ENCODE measurements at regions not wholly inside any gene's neighbourhood (a gene's known extent, or its start where the extent isn't known, plus 50 kb on each side); places are given as distances from the start of the nearest gene placed in this dataset.

- no peak for TF ChIP-seq ZMIZ1 (IDR thresholded peaks at IDR 0.05; ENCODE audit: low read depth in 2 of 2, low read length in 2 of 2)
Observed at GRCh38 chr1:40922969-40923368, 56.5 kb upstream of the CTPS1 start (continued).

- ChIA-PET CTCF (ENCODE audit: low intra/inter-chr PET ratio) (no interaction called here), POLR2A (interaction anchor here (0.7 to 1.8 kb wide), 4 partner anchors 9 to 102 kb away, joined by 3 to 6 read pairs (median 5); no protein-coding TSS in a partner anchor)
- Histone ChIP-seq H3K4me3 (no peak overlapping the region), H3K36me3 (ENCODE audit: control insufficient read depth, insufficient read depth, low read length) (no peaks in the 10 kb centered on the region), H3K9me1 (ENCODE audit: control insufficient read depth, insufficient read depth, low read length) (no peaks in the 10 kb centered on the region), H3K9me3 (replicated peaks; ENCODE audit: control insufficient read depth, insufficient read depth, low read depth, low read length) (no peaks in the 10 kb centered on the region), H3K79me2 (ENCODE audit: control insufficient read depth, insufficient read depth, low read length) (no peaks in the 10 kb centered on the region), H2AFZ (ENCODE audit: low read depth, low read length) (no peak overlapping the region), H3K27me3 (ENCODE audit: control insufficient read depth in 2 of 2, insufficient read depth in 2 of 2, low read length in 2 of 2) (peaks cover 5 to 9% of the 10 kb centered on the region in 2 experiments; a peak in 3 of 5 replicates), H3K4me1 (replicated peaks in 1 of 2; ENCODE audit: control insufficient read depth in 2 of 2, insufficient read depth in 2 of 2, low read length in 2 of 2) (peaks cover 0 to 3% of the 10 kb centered on the region in 2 experiments; a peak in 1 of 5 replicates), H3K4me2 (ENCODE audit: insufficient read depth, low read length) (no peak overlapping the region), H3K27ac (ENCODE audit: extremely low read depth, low read depth, low read length) (no peak overlapping the region), H3K9ac (ENCODE audit: insufficient read depth in 1 of 2, low read depth in 2 of 2, low read length in 2 of 2) (no peak overlapping the region), H4K20me1 (replicated peaks; ENCODE audit: control insufficient read depth, insufficient read depth, low read length) (no peaks in the 10 kb centered on the region)
- intact Hi-C loops (cut with micrococcal nuclease) (no loop called here), in situ Hi-C loops (cut with MboI) (no loop called here)
- no peak for ATAC-seq
- no TSS peak for BruUV-seq (replicated peaks)
- 25% methylated on average over 3 of the region's 3 CpGs for WGBS (ENCODE audit: insufficient coverage, low coverage, missing lambda C conversion rate)
- FAIRE-seq = peak; percentile 19
- no peak for DNase-seq (ENCODE audit: extremely low read depth in 1 of 4, low spot score in 3 of 4)
- TF ChIP-seq TFAP4 (CRISPR knock-in tag; IDR thresholded peaks at IDR 0.05; ENCODE audit: borderline replicate concordance) = no peak
- TF ChIP-seq SNIP1 (IDR thresholded peaks at IDR 0.05; ENCODE audit: low read depth) = no peak
- no peak for TF ChIP-seq SMARCE1 (IDR thresholded peaks at IDR 0.05)
- no peak for TF ChIP-seq GTF2E2 (tag; IDR thresholded peaks at IDR 0.05)
- TF ChIP-seq EP400 (IDR thresholded peaks at IDR 0.05) = no peak
- TF ChIP-seq TAF1 (IDR thresholded peaks at IDR 0.05; ENCODE audit: control insufficient read depth, extremely low read depth, insufficient read depth, low read length, severe bottlenecking) = no peak
- no peak for TF ChIP-seq STAT6 (CRISPR knock-in tag; IDR thresholded peaks at IDR 0.05)
- no peak for TF ChIP-seq RB1 (IDR thresholded peaks at IDR 0.05; ENCODE audit: low read depth)
- no peak for TF ChIP-seq WHSC1 (IDR thresholded peaks at IDR 0.05; ENCODE audit: low read length)
- TF ChIP-seq HCFC1 (IDR thresholded peaks at IDR 0.05; ENCODE audit: low read depth, low read length) = no peak
Observed at GRCh38 chr1:40923511-40924020, 55.9 kb upstream of the CTPS1 start.

All from K562 (cell line).